HCT116 (cell line): ENCODE measurements at regions not wholly inside any gene's neighbourhood (a gene's known extent, or its start where the extent isn't known, plus 50 kb on each side); places are given as distances from the start of the nearest gene placed in this dataset.

Experiments
- ATAC-seq: fragments of 200-7000 bp; cut with Tn5 transposase; 2 replicates; pipeline ENCODE4 v1.9.1; 2020; ENCODE audit warnings: mild to moderate bottlenecking, moderate library complexity
- BruUV-seq: library from RNA; stranded (reverse); fragments of 400-500 nt; replicated peaks from 2 replicates; lab custom pipeline; 2021; lab: Mats Ljungman, UMichigan
- CTCF ChIA-PET: fragments of 300-600 bp; sonication (Branson Sonifier 250); formaldehyde crosslinking; loops from one replicate; lab custom pipeline; 2021; ENCODE audit warnings: antibody characterized with exemption; lab: Charles Lee
- POLR2A ChIA-PET: fragments of 300-600, 350-600 bp; sonication (Branson Sonifier 250); formaldehyde crosslinking; loops from one replicate; lab custom pipeline; 2021; ENCODE audit warnings: antibody characterized with exemption; lab: Charles Lee
- RAD21 ChIA-PET, 2 experiments: fragments of 300-600 bp; sonication (Branson Sonifier 250); formaldehyde crosslinking; loops; one replicate each; lab custom pipeline; 2023; ENCODE audit warnings: low total read pairs in 2 of 2; ENCODE audit not compliant: uncharacterized antibody in 2 of 2, unreplicated experiment in 2 of 2, low non-redundant PET in 1 of 2; lab: Charles Lee
- DNase-seq: peaks from one replicate; pipeline ENCODE4 v3.0.0-alpha.2; 2010; ENCODE audit warnings: low read depth, low spot score
- H2AFZ ChIP-seq: fragments of 200-600 bp; shearing (Covaris generic), sonication (generic); 2 replicates; pipeline ENCODE4 v1.6.1; 2017; ENCODE audit warnings: low read depth, mixed run types, mixed read lengths, antibody characterized with exemption, low read length; ENCODE audit not compliant: poor library complexity, severe bottlenecking
- H3K27ac ChIP-seq: 2 replicates; pipeline ENCODE4 v1.5.1; 2012; ENCODE audit warnings: low read depth, low read length
- H3K27me3 ChIP-seq: fragments of 200-600 bp; sonication (generic); 2 replicates; pipeline ENCODE4 v1.6.1; 2016; ENCODE audit warnings: mixed run types, low read length, mixed read lengths; ENCODE audit not compliant: insufficient read depth
- H3K36me3 ChIP-seq, 2 experiments: fragments of 200-500 bp in 1 of 2; fragments of 200-600 bp in 1 of 2; sonication (Bioruptor generic) in 1 of 2; sonication (generic) in 1 of 2; 2 replicates each; pipeline versions ENCODE4 v1.5.1 to v1.6.1; 2014 to 2016; ENCODE audit warnings: low read length in 2 of 2, inconsistent platforms in 1 of 2, mixed read lengths in 1 of 2, mixed run types in 1 of 2; ENCODE audit not compliant: insufficient read depth in 2 of 2, control insufficient read depth in 1 of 2
- H3K4me1 ChIP-seq, 2 experiments: fragments of 200-600 bp in 1 of 2; sonication (generic) in 1 of 2; 2 replicates each; pipeline versions ENCODE4 v1.5.1 to v1.6.1; 2012 to 2017; ENCODE audit warnings: low read length in 2 of 2, inconsistent platforms in 1 of 2, mild to moderate bottlenecking in 1 of 2, mixed read lengths in 1 of 2, mixed run types in 1 of 2, moderate library complexity in 1 of 2; ENCODE audit not compliant: insufficient read depth in 2 of 2, control insufficient read depth in 1 of 2
- H3K4me2 ChIP-seq: fragments of 200-600 bp; sonication (generic); 2 replicates; pipeline ENCODE4 v1.6.1; 2017; ENCODE audit warnings: mixed run types, low read length, mixed read lengths
- H3K4me3 ChIP-seq, 2 experiments: fragments of 200-600 bp in 1 of 2; sonication (generic) in 1 of 2; replicated peaks in 1 of 2; 2 replicates each; pipeline ENCODE4 v1.5.1; 2011 to 2016; ENCODE audit warnings: low read length in 2 of 2, control low read depth in 1 of 2, low read depth in 1 of 2, mild to moderate bottlenecking in 1 of 2, mixed read lengths in 1 of 2, mixed run types in 1 of 2
- H3K79me2 ChIP-seq: fragments of 200-600 bp; sonication (generic); 2 replicates; pipeline ENCODE4 v1.6.1; 2017; ENCODE audit warnings: mild to moderate bottlenecking, mixed run types, low read length, moderate library complexity, mixed read lengths; ENCODE audit not compliant: insufficient read depth
- H3K9ac ChIP-seq: fragments of 200-600 bp; sonication (generic); 2 replicates; pipeline ENCODE4 v1.6.1; 2016; ENCODE audit warnings: low read length, mixed read lengths
- H3K9me2 ChIP-seq: fragments of 200-600 bp; sonication (generic), shearing (Covaris generic); 2 replicates; pipeline ENCODE4 v1.6.1; 2017; ENCODE audit warnings: mixed run types, mild to moderate bottlenecking, moderate library complexity; ENCODE audit not compliant: insufficient read depth
- H3K9me3 ChIP-seq, 2 experiments: fragments of 200-500 bp in 1 of 2; fragments of 200-600 bp in 1 of 2; sonication (Bioruptor generic) in 1 of 2; sonication (generic) in 1 of 2; 2 replicates each; pipeline ENCODE4 v1.6.1; 2014 to 2017; ENCODE audit warnings: low read length in 2 of 2, mixed read lengths in 2 of 2, inconsistent platforms in 1 of 2, low read depth in 1 of 2, mild to moderate bottlenecking in 1 of 2, mixed run types in 1 of 2, moderate library complexity in 1 of 2; ENCODE audit not compliant: control insufficient read depth in 1 of 2, insufficient read depth in 1 of 2
- H4K20me1 ChIP-seq: fragments of 200-600 bp; sonication (generic), shearing (Covaris generic); 2 replicates; pipeline ENCODE4 v1.6.1; 2017; ENCODE audit warnings: mixed run types, mild to moderate bottlenecking, moderate library complexity; ENCODE audit not compliant: insufficient read depth
- CEBPB ChIP-seq: IDR thresholded peaks from 2 replicates; pipeline ENCODE4 v1.6.1; 2012; ENCODE audit warnings: low read depth
- JUND ChIP-seq: IDR thresholded peaks from 2 replicates; pipeline ENCODE4 v1.6.1; 2012
- intact Hi-C: fragments of 100-400 bp; cut with micrococcal nuclease; formaldehyde crosslinking; loops from 2 replicates; pipeline ENCODE4 v1.10.0; 2022
- TF ChIP-seq, protein P1 (sequence below), 3 experiments: fragments of 200-600 bp in 1 of 3; sonication (generic) in 1 of 3; IDR thresholded peaks in 2 of 3; conservative IDR thresholded peaks in 1 of 3; 2 replicates each; pipeline ENCODE4 v1.5.1; 2012 to 2017; ENCODE audit warnings: low read depth in 2 of 3, low read length in 2 of 3, antibody characterized with exemption in 1 of 3, borderline replicate concordance in 1 of 3, control low read depth in 1 of 3, mild to moderate bottlenecking in 1 of 3, mixed read lengths in 1 of 3, mixed run types in 1 of 3, moderate library complexity in 1 of 3; ENCODE audit not compliant: insufficient read depth in 1 of 3
- TF ChIP-seq, protein P2 (sequence below): IDR thresholded peaks from 2 replicates; pipeline ENCODE4 v1.6.1; 2012

- Histone ChIP-seq H3K36me3 (no peaks in the 10 kb centered on the region), H2AFZ (no peak overlapping the region), H3K79me2 (no peaks in the 10 kb centered on the region), H3K27ac (no peak overlapping the region), H3K4me2 (no peak overlapping the region), H3K4me3 (no peak overlapping the region), H4K20me1 (no peaks in the 10 kb centered on the region), H3K9me3 (no peaks in the 10 kb centered on the region), H3K4me1 (no peaks in the 10 kb centered on the region), H3K9me2 (no peaks in the 10 kb centered on the region), H3K27me3 (no peaks in the 10 kb centered on the region), H3K9ac (no peak overlapping the region)
- POLR2A ChIA-PET = no interaction called here
- TF ChIP-seq, protein P1, sequence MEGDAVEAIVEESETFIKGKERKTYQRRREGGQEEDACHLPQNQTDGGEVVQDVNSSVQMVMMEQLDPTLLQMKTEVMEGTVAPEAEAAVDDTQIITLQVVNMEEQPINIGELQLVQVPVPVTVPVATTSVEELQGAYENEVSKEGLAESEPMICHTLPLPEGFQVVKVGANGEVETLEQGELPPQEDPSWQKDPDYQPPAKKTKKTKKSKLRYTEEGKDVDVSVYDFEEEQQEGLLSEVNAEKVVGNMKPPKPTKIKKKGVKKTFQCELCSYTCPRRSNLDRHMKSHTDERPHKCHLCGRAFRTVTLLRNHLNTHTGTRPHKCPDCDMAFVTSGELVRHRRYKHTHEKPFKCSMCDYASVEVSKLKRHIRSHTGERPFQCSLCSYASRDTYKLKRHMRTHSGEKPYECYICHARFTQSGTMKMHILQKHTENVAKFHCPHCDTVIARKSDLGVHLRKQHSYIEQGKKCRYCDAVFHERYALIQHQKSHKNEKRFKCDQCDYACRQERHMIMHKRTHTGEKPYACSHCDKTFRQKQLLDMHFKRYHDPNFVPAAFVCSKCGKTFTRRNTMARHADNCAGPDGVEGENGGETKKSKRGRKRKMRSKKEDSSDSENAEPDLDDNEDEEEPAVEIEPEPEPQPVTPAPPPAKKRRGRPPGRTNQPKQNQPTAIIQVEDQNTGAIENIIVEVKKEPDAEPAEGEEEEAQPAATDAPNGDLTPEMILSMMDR (IDR thresholded peaks at IDR 0.05 in 2 of 3, conservative IDR thresholded peaks at IDR 0.05 in 1 of 3; ENCODE audit: borderline replicate concordance in 1 of 3, insufficient read depth in 1 of 3, low read depth in 2 of 3, low read length in 2 of 3) = peak in 2 of 3 experiments; percentile 39 to 54; a peak in 4 of 6 replicates
- no peak for TF ChIP-seq JUND
- no TSS peak for BruUV-seq
- DNase-seq (no peak), ATAC-seq (peak; percentile 27; the same call in 1 of the 2 replicates)
- RAD21 ChIA-PET = no interaction called here
- CTCF ChIA-PET = interaction anchor here (1.6 kb wide), 1 partner anchor 15 kb away, joined by 3 read pairs; no protein-coding TSS in a partner anchor
- intact Hi-C loops = no loop called here
Measured at GRCh38 chr6:95819939-95820338, 195.8 kb upstream of the FUT9 start.

DNA sequence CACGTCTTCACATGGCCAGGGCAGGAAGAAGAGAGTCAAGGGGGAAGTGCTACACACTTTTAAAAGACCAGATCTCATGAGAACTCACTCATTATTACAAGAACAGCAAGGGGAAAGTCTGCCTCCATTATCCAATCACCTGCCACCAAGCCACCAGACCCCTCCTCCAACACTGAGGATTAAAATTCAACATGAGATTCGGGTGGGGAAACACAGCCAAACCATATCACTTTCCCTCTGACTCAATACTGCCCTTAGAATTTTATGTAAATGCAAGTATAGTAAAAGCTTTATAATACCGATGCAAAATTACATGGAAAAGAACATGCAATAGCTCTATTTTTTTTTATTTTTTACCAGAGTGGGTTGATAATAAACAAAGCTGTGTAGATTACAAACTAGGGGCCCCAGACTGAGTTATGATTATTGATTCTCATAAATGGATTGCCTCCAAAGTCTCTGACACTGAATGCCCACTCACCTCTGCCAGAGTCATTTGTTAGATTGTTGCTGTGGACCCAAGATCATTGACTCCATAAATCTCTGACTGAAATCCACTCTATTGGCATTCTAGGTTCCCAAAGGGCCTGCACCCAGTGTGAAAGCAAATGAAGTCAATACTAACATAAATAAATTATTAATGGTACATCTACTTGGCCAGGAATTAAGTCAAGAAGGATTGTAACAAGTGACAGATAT, 184.8 kb upstream of the FUT9 start:
- H2AFZ ChIP-seq = no peak overlapping the region
- no peaks in the 10 kb centered on the region for H3K4me1 ChIP-seq
- TF ChIP-seq, protein P2, sequence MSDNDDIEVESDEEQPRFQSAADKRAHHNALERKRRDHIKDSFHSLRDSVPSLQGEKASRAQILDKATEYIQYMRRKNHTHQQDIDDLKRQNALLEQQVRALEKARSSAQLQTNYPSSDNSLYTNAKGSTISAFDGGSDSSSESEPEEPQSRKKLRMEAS = no peak
- no peak for TF ChIP-seq CEBPB
- intact Hi-C loops = no loop called here
- CTCF ChIA-PET = no interaction called here
- H3K27ac ChIP-seq = no peak overlapping the region
- no TSS peak for BruUV-seq
- ATAC-seq (no peak), DNase-seq (no peak)
- H3K36me3 ChIP-seq = no peaks in the 10 kb centered on the region
- no peaks in the 10 kb centered on the region for H3K27me3 ChIP-seq
- no peaks in the 10 kb centered on the region for H3K79me2 ChIP-seq
- H3K9me3 ChIP-seq = no peaks in the 10 kb centered on the region
- H3K9ac ChIP-seq = no peak overlapping the region
- POLR2A ChIA-PET = no interaction called here
- H3K9me2 ChIP-seq = no peaks in the 10 kb centered on the region
- no peak overlapping the region for H3K4me2 ChIP-seq
- H3K4me3 ChIP-seq = no peak overlapping the region
- RAD21 ChIA-PET = no interaction called here
- H4K20me1 ChIP-seq = no peaks in the 10 kb centered on the region
